ENCODE measurements at regions not wholly inside any gene's neighbourhood (a gene's known extent, or its start where the extent isn't known, plus 50 kb on each side); places are given as distances from the start of the nearest gene placed in this dataset.

DNA sequence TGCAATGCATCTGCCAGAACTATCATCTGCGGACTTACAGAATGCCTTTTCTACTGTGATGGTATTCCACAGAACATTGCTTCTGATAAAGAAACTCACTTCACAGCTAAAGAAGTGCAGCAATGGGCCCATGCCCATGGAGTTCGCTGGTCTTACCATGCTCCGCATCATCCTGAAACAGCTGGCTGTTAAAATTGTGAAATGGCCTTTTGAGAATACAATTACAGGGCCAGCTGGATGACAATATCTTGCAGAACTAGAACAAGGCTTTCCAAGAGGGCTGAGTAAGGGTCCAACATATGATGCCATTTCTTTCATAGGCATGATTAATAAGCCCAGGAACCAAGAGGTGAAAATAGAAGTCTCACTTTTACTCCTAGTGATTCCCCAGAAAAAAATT lies 104.1 kb upstream of the ADCY1 start:
- in situ Hi-C loops (cut with MboI; ENCODE audit: low sequenced_read_pairs), result no loop called here
- Histone ChIP-seq H3K27me3 (ENCODE audit: low read depth) (no peaks in the 10 kb centered on the region), H3K9me3 (no peaks in the 10 kb centered on the region), H3K4me1 (no peaks in the 10 kb centered on the region), H3K36me3 (replicated peaks) (no peaks in the 10 kb centered on the region), H3K4me3 (no peak overlapping the region)
- no peak for DNase-seq (ENCODE audit: low spot score in 2 of 2)

DNA sequence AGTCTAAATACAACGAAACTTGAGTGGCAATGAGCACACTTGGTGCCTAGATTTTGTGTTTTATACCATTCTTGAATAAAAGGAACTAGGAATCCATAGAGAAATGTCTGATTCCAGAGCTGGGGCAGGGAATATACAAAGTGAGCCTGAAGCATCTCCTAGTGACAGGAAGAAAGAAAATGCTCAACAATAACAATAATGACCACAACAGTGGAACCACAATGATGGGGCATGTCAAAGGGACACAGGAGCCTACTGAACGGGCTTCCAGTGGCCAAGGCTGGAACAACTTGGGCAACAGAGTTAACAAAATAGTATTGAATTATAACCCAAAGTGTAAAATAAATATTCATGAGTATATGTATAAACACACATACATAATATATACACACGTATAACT lies 94.4 kb upstream of the ADCY1 start:
- H3K27me3 ChIP-seq (ENCODE audit: low read depth), result no peaks in the 10 kb centered on the region
- in situ Hi-C loops (cut with MboI; ENCODE audit: low sequenced_read_pairs), result no loop called here
- no peak overlapping the region for H3K4me3 ChIP-seq
- H3K4me1 ChIP-seq, result no peaks in the 10 kb centered on the region
- no peaks in the 10 kb centered on the region for H3K9me3 ChIP-seq
- DNase-seq (ENCODE audit: low spot score in 2 of 2), result no peak
- no peaks in the 10 kb centered on the region for H3K36me3 ChIP-seq (replicated peaks)

DNA sequence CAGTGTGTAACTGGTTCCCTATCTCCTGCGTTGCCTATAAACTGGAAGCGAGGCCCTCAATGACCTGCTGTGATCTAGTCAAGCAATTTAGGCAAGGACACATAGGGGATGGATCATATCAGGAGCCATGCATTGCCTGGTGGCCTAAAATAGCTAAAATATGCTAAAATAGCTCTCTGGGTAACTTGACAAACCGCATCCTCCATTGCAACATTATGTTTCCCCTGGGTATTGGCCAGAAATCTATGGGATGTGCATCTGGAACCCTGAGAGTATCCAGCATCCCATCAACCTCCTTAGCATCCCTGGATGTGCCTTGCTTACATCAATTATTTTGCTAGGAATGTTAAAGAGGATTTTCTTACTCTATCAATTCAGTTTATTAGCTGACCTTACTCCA lies 91.7 kb upstream of the ADCY1 start:
- Histone ChIP-seq H3K4me3 (no peak overlapping the region), H3K4me1 (no peaks in the 10 kb centered on the region), H3K36me3 (replicated peaks) (no peaks in the 10 kb centered on the region), H3K9me3 (no peaks in the 10 kb centered on the region), H3K27me3 (ENCODE audit: low read depth) (no peaks in the 10 kb centered on the region)
- DNase-seq (ENCODE audit: low spot score in 2 of 2), result no peak
- in situ Hi-C loops (cut with MboI; ENCODE audit: low sequenced_read_pairs), result no loop called here

DNA sequence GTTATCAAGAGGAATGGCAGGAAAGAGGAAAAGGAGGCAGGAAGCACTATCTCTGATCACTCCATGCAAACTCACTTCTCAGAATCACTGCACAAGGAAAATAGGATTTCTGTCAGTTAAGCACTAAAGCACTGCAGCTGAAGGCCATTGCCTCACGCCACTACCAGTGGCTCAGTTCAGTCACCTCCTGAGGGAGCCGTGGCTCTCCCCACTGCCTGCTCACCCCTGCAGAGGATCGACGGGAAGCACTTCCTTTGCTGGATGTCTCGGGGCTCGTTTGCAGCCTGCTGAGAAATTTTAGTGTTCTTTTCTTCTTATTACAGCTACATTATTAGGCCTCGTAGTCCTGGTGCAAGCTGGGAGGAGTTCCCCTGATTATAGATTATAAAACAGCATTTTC lies 90.1 kb upstream of the ADCY1 start:
- no peaks in the 10 kb centered on the region for H3K9me3 ChIP-seq
- no peaks in the 10 kb centered on the region for H3K36me3 ChIP-seq (replicated peaks)
- H3K4me1 ChIP-seq, result no peaks in the 10 kb centered on the region
- no peak for DNase-seq (ENCODE audit: low spot score in 2 of 2)
- no peaks in the 10 kb centered on the region for H3K27me3 ChIP-seq (ENCODE audit: low read depth)
- in situ Hi-C loops (cut with MboI; ENCODE audit: low sequenced_read_pairs), result no loop called here
- H3K4me3 ChIP-seq, result no peak overlapping the region

- H3K36me3 ChIP-seq (replicated peaks), result no peaks in the 10 kb centered on the region
- DNase-seq (ENCODE audit: low spot score in 2 of 2), result no peak
- H3K27me3 ChIP-seq (ENCODE audit: low read depth), result no peaks in the 10 kb centered on the region
- H3K4me3 ChIP-seq, result no peak overlapping the region
- no peaks in the 10 kb centered on the region for H3K9me3 ChIP-seq
- H3K4me1 ChIP-seq, result no peaks in the 10 kb centered on the region
- in situ Hi-C loops (cut with MboI; ENCODE audit: low sequenced_read_pairs), result no loop called here
These were observed 87.6 kb upstream of the ADCY1 start for GRCh38 chr7:45486575-45486974.

DNA sequence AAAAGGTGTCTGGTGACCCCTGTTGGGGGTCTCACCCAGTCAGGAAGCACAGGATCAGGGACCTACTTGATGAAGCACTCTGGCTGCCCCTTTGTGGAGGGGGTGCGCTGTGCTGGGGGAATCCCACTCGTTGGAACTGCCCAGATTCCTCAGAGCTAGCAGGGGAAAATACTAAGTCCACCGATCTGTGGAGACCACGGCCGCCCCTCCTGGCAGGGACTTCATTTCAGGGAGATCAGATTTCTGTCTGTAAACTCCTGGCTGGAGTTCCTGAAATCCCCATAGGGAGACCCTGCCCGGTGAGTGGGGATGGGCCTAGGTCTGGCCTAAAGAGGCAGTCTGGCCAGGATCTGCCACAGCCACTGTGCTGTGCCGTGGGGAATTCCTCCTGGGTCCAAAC lies 79.3 kb upstream of the ADCY1 start:
- H3K27me3 ChIP-seq (ENCODE audit: low read depth), result no peaks in the 10 kb centered on the region
- H3K36me3 ChIP-seq (replicated peaks), result no peaks in the 10 kb centered on the region
- H3K4me1 ChIP-seq, result no peaks in the 10 kb centered on the region
- in situ Hi-C loops (cut with MboI; ENCODE audit: low sequenced_read_pairs), result no loop called here
- no peak for DNase-seq (ENCODE audit: low spot score in 2 of 2)
- H3K9me3 ChIP-seq, result no peaks in the 10 kb centered on the region
- H3K4me3 ChIP-seq, result no peak overlapping the region

DNA sequence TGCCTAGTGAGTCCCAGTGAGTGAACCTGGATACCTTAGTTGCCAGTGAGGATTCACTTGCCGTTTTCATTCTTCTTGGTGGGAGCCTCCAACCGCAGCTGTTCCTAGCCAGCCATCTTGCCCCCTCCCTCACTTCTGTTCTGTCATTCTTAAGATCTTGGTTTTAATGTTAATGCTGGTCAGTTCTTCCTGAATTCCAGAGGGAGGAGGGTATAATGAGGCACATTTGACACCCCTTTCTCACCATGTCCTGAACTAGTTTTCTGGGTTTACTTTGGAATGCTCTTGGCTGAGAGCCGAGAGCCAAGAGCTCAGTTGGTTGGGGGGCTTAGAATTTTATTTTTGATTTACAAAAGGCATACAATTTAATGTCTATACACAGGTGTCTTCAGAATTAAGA lies 78.5 kb upstream of the ADCY1 start:
- DNase-seq (ENCODE audit: low spot score in 2 of 2), result no peak
- Histone ChIP-seq H3K4me1 (no peaks in the 10 kb centered on the region), H3K9me3 (no peaks in the 10 kb centered on the region), H3K4me3 (no peak overlapping the region), H3K36me3 (replicated peaks) (no peaks in the 10 kb centered on the region), H3K27me3 (ENCODE audit: low read depth) (no peaks in the 10 kb centered on the region)
- in situ Hi-C loops (cut with MboI; ENCODE audit: low sequenced_read_pairs), result no loop called here

DNA sequence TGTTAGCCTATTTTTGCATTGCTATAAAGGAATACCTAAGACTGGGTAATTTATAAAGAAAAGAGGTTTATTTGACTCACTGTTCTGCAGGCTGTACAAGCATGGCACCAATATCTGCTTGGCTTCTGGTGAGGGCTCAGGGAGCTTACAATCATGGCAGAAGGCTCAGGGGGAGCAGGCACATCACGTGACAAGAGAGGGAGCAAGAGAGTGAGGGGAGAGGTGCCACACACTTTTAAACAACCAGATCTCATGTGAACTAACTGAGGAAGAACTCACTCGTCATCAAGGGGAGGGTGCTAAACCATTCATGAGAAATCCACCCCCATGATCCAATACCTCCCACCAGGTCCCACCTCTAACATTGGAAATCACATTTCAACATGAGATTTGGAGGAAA lies 73.9 kb upstream of the ADCY1 start:
- Histone ChIP-seq H3K9me3 (peaks cover 2% of the 10 kb centered on the region), H3K36me3 (replicated peaks) (no peaks in the 10 kb centered on the region), H3K27me3 (ENCODE audit: low read depth) (no peaks in the 10 kb centered on the region), H3K4me1 (peaks cover 6% of the 10 kb centered on the region; the same call in 1 of the 2 replicates), H3K4me3 (no peak overlapping the region)
- no peak for DNase-seq (ENCODE audit: low spot score in 2 of 2)
- in situ Hi-C loops (cut with MboI; ENCODE audit: low sequenced_read_pairs), result no loop called here

DNA sequence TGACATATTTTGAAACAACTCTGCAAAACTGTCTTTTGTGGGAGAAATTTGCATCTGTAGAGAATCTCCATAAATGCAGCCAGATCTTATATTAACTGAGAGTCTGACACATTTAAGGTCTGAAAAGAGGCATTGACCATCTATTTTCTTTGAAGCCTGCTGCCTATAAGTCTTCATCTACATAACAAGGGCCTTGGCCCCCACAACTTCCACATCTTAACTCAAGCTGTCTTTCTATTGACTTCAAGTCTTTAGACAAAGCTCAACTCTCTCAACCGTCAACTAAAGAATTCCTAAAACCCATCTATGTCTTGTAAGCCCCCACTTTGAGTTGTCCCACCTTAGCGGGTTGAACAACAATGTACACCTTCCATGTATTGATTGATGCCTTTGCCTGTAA lies 72.4 kb upstream of the ADCY1 start:
- H3K27me3 ChIP-seq (ENCODE audit: low read depth), result no peaks in the 10 kb centered on the region
- H3K36me3 ChIP-seq (replicated peaks), result no peaks in the 10 kb centered on the region
- in situ Hi-C loops (cut with MboI; ENCODE audit: low sequenced_read_pairs), result no loop called here
- peaks cover 6% of the 10 kb centered on the region; the same call in 1 of the 2 replicates for H3K4me1 ChIP-seq
- no peak overlapping the region for H3K4me3 ChIP-seq
- DNase-seq (ENCODE audit: low spot score in 2 of 2), result peak; percentile 28 to 69
- peaks cover 2% of the 10 kb centered on the region for H3K9me3 ChIP-seq

DNA sequence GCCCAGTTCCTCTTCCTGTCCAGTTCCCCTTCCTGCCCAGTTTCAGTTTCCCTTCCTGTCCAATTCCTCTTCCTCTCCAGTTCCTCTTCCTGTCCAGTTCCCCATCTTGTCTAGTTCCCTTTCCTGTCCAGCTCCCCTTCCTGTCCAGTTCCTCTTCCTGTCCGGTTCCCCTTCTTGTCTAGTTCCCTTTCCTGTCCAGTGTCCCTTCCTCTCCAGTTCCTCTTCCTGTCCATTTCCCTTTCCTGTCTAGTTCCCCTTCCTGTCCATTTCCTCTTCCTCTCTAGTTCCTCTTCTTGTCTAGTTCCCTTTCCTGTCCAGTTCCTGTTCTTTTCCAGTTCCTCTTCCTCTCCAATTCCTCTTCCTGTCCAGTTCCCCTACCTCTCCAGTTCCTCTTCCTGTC lies 68.1 kb upstream of the ADCY1 start:
- Histone ChIP-seq H3K9me3 (peaks cover 2% of the 10 kb centered on the region), H3K27me3 (ENCODE audit: low read depth) (no peaks in the 10 kb centered on the region), H3K4me1 (peaks cover 6% of the 10 kb centered on the region; the same call in 1 of the 2 replicates), H3K36me3 (replicated peaks) (no peaks in the 10 kb centered on the region), H3K4me3 (no peak overlapping the region)
- in situ Hi-C loops (cut with MboI; ENCODE audit: low sequenced_read_pairs), result no loop called here
- no peak for DNase-seq (ENCODE audit: low spot score in 2 of 2)

GRCh38 chr7:45509222-45509621 lies 64.9 kb upstream of the ADCY1 start:
- Histone ChIP-seq H3K4me3 (no peak overlapping the region), H3K4me1 (no peaks in the 10 kb centered on the region), H3K36me3 (replicated peaks) (no peaks in the 10 kb centered on the region), H3K27me3 (ENCODE audit: low read depth) (no peaks in the 10 kb centered on the region), H3K9me3 (no peaks in the 10 kb centered on the region; the same call in none of the 2 replicates)
- DNase-seq (ENCODE audit: low spot score in 2 of 2), result no peak
- in situ Hi-C loops (cut with MboI; ENCODE audit: low sequenced_read_pairs), result no loop called here

DNA sequence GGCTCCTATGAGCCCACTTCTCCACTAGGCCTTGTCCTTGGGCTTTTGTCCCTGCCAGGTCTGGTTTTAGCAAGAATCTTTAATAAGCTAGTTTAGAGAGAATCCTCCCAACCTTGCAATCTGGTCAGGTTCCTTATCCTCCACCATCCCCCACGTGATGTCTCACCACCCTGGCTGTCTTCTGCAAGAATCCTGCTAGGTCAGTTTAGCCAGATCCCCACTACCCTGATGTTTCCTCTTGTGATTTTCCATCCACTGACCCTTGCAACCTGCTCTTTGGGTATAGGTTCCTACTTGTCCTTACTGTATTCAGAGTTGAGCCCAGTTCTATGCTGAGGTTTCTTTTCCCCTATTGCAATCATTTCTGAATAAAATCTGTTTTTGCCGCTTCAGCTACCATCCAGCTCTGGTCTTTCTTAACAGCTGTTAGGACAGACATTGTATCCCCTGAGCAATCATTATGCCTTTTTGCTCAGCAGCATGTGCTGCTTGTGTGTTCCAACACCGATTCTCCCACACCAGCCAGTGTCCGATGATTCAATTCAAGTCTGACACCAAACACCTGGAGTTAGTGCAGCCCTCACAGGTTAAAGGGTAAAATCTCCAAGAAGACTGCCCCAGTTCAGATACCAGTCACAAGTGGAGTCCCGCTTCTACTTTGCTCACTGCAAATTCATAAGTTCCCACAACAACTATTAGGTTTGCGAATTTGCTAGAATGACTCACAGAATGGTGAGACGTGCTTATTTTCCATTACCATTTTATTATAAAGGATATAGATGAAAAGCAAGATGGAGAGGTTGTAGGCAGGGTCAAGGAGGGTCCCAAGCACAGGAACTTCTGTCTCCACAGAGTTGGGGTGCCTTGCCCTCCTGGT lies 62.2 kb upstream of the ADCY1 start:
- no peak for DNase-seq (ENCODE audit: low spot score in 2 of 2)
- Histone ChIP-seq H3K36me3 (replicated peaks) (no peaks in the 10 kb centered on the region), H3K4me1 (peaks cover 8% of the 10 kb centered on the region), H3K27me3 (ENCODE audit: low read depth) (no peaks in the 10 kb centered on the region; the same call in 1 of the 2 replicates), H3K4me3 (no peak overlapping the region), H3K9me3 (no peaks in the 10 kb centered on the region; the same call in 1 of the 2 replicates)
- in situ Hi-C loops (cut with MboI; ENCODE audit: low sequenced_read_pairs), result no loop called here

- in situ Hi-C loops (cut with MboI; ENCODE audit: low sequenced_read_pairs), result no loop called here
- Histone ChIP-seq H3K27me3 (ENCODE audit: low read depth) (no peaks in the 10 kb centered on the region; the same call in 1 of the 2 replicates), H3K4me3 (no peak overlapping the region), H3K36me3 (replicated peaks) (no peaks in the 10 kb centered on the region), H3K9me3 (no peaks in the 10 kb centered on the region), H3K4me1 (peaks cover 8% of the 10 kb centered on the region)
- DNase-seq (ENCODE audit: low spot score in 2 of 2), result peak; percentile 63 to 74
These were observed 59.2 kb upstream of the ADCY1 start for GRCh38 chr7:45514944-45515343.

DNA sequence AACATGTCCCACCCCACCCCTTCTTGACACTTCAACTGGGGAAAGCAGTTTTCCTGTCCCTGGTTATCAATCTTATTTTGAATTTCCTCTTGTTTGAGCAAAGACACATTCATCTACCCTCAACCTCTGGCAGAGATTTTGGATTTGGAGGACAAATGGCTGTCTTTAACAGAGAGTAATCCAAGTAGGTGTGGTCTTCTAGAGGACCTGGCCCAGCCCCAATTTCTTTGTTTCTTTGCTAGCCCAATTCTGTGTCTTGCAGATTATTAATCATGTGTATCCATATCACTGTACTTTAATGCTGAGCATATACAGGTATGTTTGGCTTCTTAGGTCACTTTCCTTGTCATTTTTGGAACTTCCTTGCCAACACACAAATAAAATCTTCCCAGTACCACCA lies 58.8 kb upstream of the ADCY1 start:
- in situ Hi-C loops (cut with MboI; ENCODE audit: low sequenced_read_pairs), result no loop called here
- no peak for DNase-seq (ENCODE audit: low spot score in 2 of 2)

More for the DNA sequence above, 58.8 kb upstream of the ADCY1 start:
- H3K4me3 ChIP-seq, result no peak overlapping the region
- peaks cover 8% of the 10 kb centered on the region for H3K4me1 ChIP-seq
- H3K9me3 ChIP-seq, result no peaks in the 10 kb centered on the region
- no peaks in the 10 kb centered on the region; the same call in 1 of the 2 replicates for H3K27me3 ChIP-seq (ENCODE audit: low read depth)
- H3K36me3 ChIP-seq (replicated peaks), result no peaks in the 10 kb centered on the region

All from HAP-1 (cell line).